Embryonic facial prominence (tissue), 1 donor: ENCODE measurements at regions not wholly inside any gene's neighbourhood (a gene's known extent, or its start where the extent isn't known, plus 50 kb on each side); places are given as distances from the start of the nearest gene placed in this dataset.

Experiments
- DNase-seq: peaks from one replicate; pipeline ENCODE4 v3.0.0-alpha.2; 2016; ENCODE audit errors: extremely low spot score

DNA sequence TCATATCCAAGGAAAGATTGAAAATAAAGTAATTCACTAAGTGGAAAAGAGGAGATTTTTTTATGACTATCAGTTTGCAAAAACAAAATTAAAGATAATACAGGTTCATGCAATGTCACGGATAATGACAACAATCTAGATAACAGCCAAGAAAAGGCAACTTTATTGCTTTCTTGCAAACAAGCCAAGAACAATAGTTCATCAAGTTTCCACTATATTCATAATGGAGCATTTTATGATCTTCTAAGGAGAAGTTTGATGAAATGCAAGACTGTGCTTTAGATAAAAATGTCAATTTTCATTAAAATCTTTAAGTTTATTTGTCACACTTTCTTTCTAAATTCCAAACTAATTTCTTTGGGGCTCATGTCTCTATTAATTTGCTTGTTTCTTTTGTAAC is 53.9 kb upstream of the NRP1 start:
- DNase-seq: no peak

DNA sequence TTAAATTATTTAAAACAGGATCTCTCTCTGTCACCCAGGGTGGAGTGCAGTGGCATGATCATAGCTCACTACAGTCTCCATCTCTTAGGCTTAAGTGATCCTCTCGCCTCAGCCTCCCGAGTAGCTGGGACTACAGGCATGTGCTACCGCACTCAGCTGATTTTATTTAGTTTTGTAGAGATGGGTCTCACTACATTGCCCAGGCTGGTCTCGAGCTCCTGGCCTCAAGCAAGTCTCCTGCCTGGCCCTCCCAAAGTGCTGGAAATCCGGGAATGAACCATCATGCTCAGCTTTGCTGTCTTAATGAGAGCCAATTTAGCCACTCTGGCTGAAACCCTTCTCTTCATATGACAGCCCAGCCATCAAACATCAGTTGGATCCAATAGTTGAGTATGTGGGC is 53.3 kb upstream of the NRP1 start:
- DNase-seq: no peak

- no peak for DNase-seq
Observed at GRCh38 chr10:33386926-33387325, 52.5 kb upstream of the NRP1 start.

- DNase-seq: no peak
Observed at GRCh38 chr10:33385686-33386085, 51.2 kb upstream of the NRP1 start.

DNA sequence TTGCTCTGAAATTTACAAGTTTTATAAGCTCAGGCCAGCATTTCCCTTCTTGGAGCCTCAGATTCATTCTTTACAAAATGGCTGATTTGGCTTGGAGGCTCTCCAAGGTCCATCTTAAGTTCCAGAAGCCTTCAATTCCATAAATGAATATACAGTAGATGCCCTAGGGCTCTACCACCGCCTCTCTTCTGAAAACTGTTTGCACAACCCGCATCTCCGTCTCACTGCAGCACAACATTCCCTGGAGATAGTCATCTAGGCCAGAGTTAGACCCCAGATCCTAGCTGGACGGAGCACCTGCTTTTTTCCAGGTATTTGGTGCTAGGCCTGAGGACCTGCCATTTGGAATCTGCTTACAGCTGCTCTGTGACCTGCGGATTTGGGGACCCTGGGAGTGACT is 50.5 kb upstream of the NRP1 start:
- DNase-seq: no peak
